HepG2 (cell line): ENCODE measurements at regions not wholly inside any gene's neighbourhood (a gene's known extent, or its start where the extent isn't known, plus 50 kb on each side); places are given as distances from the start of the nearest gene placed in this dataset.

Source experiments
- ARID3A ChIP-seq: IDR thresholded peaks from 2 replicates; pipeline ENCODE4 v1.6.1; 2012; ENCODE audit warnings: low read depth, low read length, improper control_type of control experiment
- ATF1 ChIP-seq: IDR thresholded peaks from 2 replicates; pipeline ENCODE4 v1.6.1; 2016; ENCODE audit warnings: mild to moderate bottlenecking, control low read depth
- CTCF ChIP-seq: sonication (generic); formaldehyde crosslinking; IDR thresholded peaks from 2 replicates; pipeline ENCODE4 v1.5.0; 2020; ENCODE audit warnings: mild to moderate bottlenecking, missing genetic modification reagents, moderate library complexity
- HNRNPH1 ChIP-seq: fragments of 200-400 bp; formaldehyde crosslinking; optimal IDR thresholded peaks from 2 replicates; pipeline ENCODE3; 2017; ENCODE audit warnings: mild to moderate bottlenecking, low read depth, low read length
- RFX5 ChIP-seq: IDR thresholded peaks from 2 replicates; pipeline ENCODE4 v1.6.1; 2011; ENCODE audit warnings: low read depth, low read length, improper control_type of control experiment
- ZBTB7B ChIP-seq: sonication (generic); formaldehyde crosslinking; IDR thresholded peaks from 2 replicates; pipeline ENCODE4 v1.4.0; 2020; ENCODE audit warnings: missing genetic modification reagents
- ZC3H4 ChIP-seq: sonication (generic); formaldehyde crosslinking; IDR thresholded peaks from 2 replicates; pipeline ENCODE4 v1.4.0; 2020; ENCODE audit warnings: missing genetic modification reagents, borderline replicate concordance
- ZSCAN20 ChIP-seq: sonication (generic); formaldehyde crosslinking; IDR thresholded peaks from 2 replicates; pipeline ENCODE4 v1.4.0; 2020; ENCODE audit warnings: missing genetic modification reagents, mild to moderate bottlenecking, borderline replicate concordance

GRCh38 chr3:3712971-3713370 is 86.3 kb upstream of the LRRN1 start:
- TF ChIP-seq ZSCAN20 (CRISPR knock-in tag), result no peak
- no peak for TF ChIP-seq ARID3A
- no peak for TF ChIP-seq HNRNPH1
- no peak for TF ChIP-seq CTCF
- no peak for TF ChIP-seq ZC3H4 (CRISPR knock-in tag)
- no peak for TF ChIP-seq RFX5
- no peak for TF ChIP-seq ATF1 (CRISPR knock-in tag)
- no peak for TF ChIP-seq ZBTB7B (CRISPR knock-in tag)
